ENCODE measurements at regions not wholly inside any gene's neighbourhood (a gene's known extent, or its start where the extent isn't known, plus 50 kb on each side); places are given as distances from the start of the nearest gene placed in this dataset.

DNA sequence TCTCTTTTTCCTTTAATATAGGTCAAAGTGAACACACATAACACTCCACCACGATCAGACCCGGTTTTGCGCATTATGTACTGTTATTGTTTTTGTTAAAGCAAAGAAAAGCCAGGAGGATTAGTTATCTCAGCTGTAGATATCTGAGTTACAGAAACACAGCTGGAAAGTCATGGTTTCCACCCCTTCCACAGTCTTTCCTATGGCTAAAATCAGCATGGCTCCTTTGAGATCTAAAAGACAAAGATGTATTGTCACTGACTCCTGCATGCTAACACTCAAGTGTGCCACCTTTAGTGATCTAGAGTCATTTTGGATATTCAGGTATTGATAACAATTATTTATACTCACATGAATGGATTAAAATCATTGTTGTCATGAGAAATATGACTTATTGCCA is 260.0 kb downstream of the FIGN start:
- H3K4me3 ChIP-seq (ENCODE audit: low read depth, low read length): no peak overlapping the region
- POLR2A ChIA-PET: no interaction called here
- CTCF ChIA-PET: no interaction called here
- no peak for DNase-seq (ENCODE audit: low read depth, low spot score)
- TF ChIP-seq, protein P1, sequence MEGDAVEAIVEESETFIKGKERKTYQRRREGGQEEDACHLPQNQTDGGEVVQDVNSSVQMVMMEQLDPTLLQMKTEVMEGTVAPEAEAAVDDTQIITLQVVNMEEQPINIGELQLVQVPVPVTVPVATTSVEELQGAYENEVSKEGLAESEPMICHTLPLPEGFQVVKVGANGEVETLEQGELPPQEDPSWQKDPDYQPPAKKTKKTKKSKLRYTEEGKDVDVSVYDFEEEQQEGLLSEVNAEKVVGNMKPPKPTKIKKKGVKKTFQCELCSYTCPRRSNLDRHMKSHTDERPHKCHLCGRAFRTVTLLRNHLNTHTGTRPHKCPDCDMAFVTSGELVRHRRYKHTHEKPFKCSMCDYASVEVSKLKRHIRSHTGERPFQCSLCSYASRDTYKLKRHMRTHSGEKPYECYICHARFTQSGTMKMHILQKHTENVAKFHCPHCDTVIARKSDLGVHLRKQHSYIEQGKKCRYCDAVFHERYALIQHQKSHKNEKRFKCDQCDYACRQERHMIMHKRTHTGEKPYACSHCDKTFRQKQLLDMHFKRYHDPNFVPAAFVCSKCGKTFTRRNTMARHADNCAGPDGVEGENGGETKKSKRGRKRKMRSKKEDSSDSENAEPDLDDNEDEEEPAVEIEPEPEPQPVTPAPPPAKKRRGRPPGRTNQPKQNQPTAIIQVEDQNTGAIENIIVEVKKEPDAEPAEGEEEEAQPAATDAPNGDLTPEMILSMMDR (IDR thresholded peaks at IDR 0.05; ENCODE audit: insufficient read depth, low read length, missing control alignments): no peak

DNA sequence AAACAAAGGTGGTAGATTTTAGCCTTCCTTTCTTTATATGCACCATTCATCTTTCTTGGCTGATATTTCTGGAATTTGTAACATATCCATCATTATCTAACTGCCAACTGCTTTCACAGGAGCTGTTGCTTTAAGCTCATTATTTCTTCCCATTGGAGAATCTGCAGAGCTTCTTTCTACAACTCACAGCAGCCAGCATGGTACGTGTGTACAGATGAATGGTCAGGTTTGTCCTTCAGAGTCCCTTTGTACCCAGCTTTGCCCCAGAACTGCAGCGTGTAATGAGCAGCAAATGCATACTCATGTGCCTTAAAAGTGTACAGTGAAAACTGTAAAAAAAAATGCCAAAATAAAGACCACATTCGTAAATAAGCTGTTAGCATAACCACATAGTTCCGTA is 260.9 kb downstream of the FIGN start:
- TF ChIP-seq, protein P1 (IDR thresholded peaks at IDR 0.05; ENCODE audit: insufficient read depth, low read length, missing control alignments): no peak
- POLR2A ChIA-PET: no interaction called here
- DNase-seq (ENCODE audit: low read depth, low spot score): no peak
- CTCF ChIA-PET: no interaction called here
- H3K4me3 ChIP-seq (ENCODE audit: low read depth, low read length): no peak overlapping the region

DNA sequence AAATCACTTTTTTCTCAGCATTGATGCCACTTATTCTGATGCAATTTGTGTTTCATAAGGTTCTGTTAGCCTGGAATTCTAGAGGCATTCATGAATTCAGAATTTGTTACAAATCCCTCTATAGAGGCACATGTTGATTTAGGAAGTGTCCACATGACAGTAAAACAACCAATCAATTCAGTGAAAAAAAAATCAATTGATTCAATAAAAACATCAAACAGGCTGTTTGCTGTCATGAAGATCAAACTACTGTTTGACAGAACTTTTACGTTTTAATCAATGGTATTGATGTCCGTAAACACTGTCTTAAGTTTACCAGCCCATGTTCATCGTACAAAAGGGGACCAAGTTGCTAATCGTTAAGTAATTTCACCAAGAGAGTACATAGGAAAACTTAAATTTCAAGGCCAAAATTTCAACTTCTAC is 261.5 kb downstream of the FIGN start:
- no peak overlapping the region for H3K4me3 ChIP-seq (ENCODE audit: low read depth, low read length)
- no peak for DNase-seq (ENCODE audit: low read depth, low spot score)
- POLR2A ChIA-PET: no interaction called here
- TF ChIP-seq, protein P1 (IDR thresholded peaks at IDR 0.05; ENCODE audit: insufficient read depth, low read length, missing control alignments): no peak
- CTCF ChIA-PET: no interaction called here

DNA sequence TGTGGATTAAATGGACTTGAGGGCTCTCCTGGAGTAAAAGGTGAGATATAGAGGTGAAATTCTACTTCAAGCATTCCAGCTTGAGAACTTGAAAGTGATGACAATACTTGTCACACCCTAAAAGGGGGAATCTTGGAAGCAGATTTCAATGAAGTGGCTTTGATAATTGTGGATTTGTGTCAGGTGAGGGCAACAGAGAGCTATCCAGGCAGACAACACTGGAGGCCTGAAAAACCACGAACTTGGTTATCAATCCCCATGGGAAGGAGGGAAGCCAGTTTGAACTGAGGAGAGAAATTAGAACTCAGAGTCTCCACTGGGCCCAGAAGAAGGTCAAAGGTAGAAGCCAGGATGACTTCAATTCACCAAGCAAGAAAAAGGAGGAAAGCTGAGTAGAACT is 263.9 kb downstream of the FIGN start:
- ChIA-PET POLR2A (no interaction called here), CTCF (interaction anchor here (1.0 to 1.7 kb wide), 4 partner anchors 12 to 1007 kb away, joined by 3 to 5 read pairs (median 4); no protein-coding TSS in a partner anchor)
- no peak overlapping the region for H3K4me3 ChIP-seq (ENCODE audit: low read depth, low read length)
- no peak for DNase-seq (ENCODE audit: low read depth, low spot score)
- TF ChIP-seq, protein P1 (IDR thresholded peaks at IDR 0.05; ENCODE audit: insufficient read depth, low read length, missing control alignments): peak; percentile 24

DNA sequence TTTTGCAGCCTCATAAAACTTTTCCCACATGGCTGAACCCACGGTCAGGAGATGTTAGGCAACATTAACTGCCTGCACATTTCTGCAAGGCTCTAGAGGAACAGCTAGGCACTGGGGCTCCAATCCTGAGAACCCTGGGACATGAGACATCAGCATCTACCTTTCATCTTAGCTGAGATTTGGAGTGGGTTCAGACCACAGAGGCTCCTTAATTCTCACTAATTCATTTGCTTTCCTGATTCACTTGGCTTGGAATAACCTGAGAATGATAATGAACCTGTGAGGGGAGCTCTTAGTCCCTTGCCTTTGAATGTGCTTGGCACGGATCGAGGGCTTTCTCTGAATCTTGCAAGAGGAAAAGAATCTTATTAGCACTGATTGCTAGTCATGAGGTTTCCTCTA is 266.2 kb downstream of the FIGN start:
- CTCF ChIA-PET: no interaction called here
- no peak for DNase-seq (ENCODE audit: low read depth, low spot score)
- TF ChIP-seq, protein P1 (IDR thresholded peaks at IDR 0.05; ENCODE audit: insufficient read depth, low read length, missing control alignments): no peak
- H3K4me3 ChIP-seq (ENCODE audit: low read depth, low read length): no peak overlapping the region
- POLR2A ChIA-PET: no interaction called here

DNA sequence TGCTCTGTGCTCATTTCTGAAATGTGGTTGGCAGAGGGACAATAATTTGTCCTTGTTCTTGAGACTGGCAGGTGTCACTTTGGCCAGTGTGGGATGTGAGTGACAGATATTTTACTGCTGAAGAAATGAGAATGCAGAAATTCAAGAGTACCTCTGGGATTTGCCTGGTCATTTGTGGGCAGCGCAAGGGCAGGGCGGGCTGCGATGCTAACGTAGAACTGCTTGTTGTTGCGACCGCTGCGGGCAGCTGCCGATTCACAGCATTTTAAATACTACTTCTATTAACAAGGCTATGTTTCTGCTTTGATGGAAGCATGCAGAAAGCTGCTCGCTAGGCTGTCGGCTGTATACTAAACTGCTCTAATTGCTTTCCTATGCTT is 268.6 kb downstream of the FIGN start:
- ChIA-PET POLR2A (no interaction called here), CTCF (no interaction called here)
- TF ChIP-seq, protein P1 (IDR thresholded peaks at IDR 0.05; ENCODE audit: insufficient read depth, low read length, missing control alignments): no peak
- no peak overlapping the region for H3K4me3 ChIP-seq (ENCODE audit: low read depth, low read length)
- DNase-seq (ENCODE audit: low read depth, low spot score): no peak
